Activated CD4-positive, alpha-beta T cell treated with anti-CD3 and anti-CD28 coated beads, Interleukin-2, Interleukin-4, amounts not matched to agents 100 ng/mL and 50 ng/mL, durations not matched to agents 16 hours and 8 hours (primary cell): ENCODE measurements at regions not wholly inside any gene's neighbourhood (a gene's known extent, or its start where the extent isn't known, plus 50 kb on each side); places are given as distances from the start of the nearest gene placed in this dataset.

Experiments used
- DNase-seq: peaks from one replicate; pipeline ENCODE4 v3.0.0-alpha.2; 2020; ENCODE audit warnings: low spot score

GRCh38 chr17:36864827-36865430 lies 72.3 kb upstream of the LHX1 start:
- DNase-seq = no peak

- no peak for DNase-seq
These were observed 69.4 kb upstream of the LHX1 start for GRCh38 chr17:36867716-36868341.

- DNase-seq = no peak
These were observed 68.5 kb upstream of the LHX1 start for GRCh38 chr17:36868777-36869176.

GRCh38 chr17:36869441-36869840 lies 67.8 kb upstream of the LHX1 start:
- no peak for DNase-seq

- DNase-seq = no peak
These were observed 67.2 kb upstream of the LHX1 start for GRCh38 chr17:36869856-36870719.

GRCh38 chr17:36870720-36870999 lies 66.6 kb upstream of the LHX1 start:
- no peak for DNase-seq

GRCh38 chr17:36875698-36876293 lies 61.5 kb upstream of the LHX1 start:
- no peak for DNase-seq

- DNase-seq = no peak
These were observed 60.3 kb upstream of the LHX1 start for GRCh38 chr17:36876966-36877365.

- DNase-seq = no peak
These were observed 59.5 kb upstream of the LHX1 start for GRCh38 chr17:36877771-36878170.

GRCh38 chr17:36878216-36878615 lies 59.1 kb upstream of the LHX1 start:
- DNase-seq = no peak

- no peak for DNase-seq
These were observed 58.2 kb upstream of the LHX1 start for GRCh38 chr17:36879027-36879426.

- DNase-seq = no peak
These were observed 57.6 kb upstream of the LHX1 start for GRCh38 chr17:36879624-36880131.

- peak; percentile 11 for DNase-seq
These were observed 56.9 kb upstream of the LHX1 start for GRCh38 chr17:36880268-36880905.

GRCh38 chr17:36881323-36881722 lies 56.0 kb upstream of the LHX1 start:
- DNase-seq = no peak

GRCh38 chr17:36884495-36885152 lies 52.7 kb upstream of the LHX1 start:
- no peak for DNase-seq

- DNase-seq = no peak
These were observed 52.0 kb upstream of the LHX1 start for GRCh38 chr17:36885153-36885735.

- DNase-seq = no peak
These were observed 51.4 kb upstream of the LHX1 start for GRCh38 chr17:36885771-36886377.
